Endothelial cell of umbilical vein (primary cell): ENCODE measurements at regions not wholly inside any gene's neighbourhood (a gene's known extent, or its start where the extent isn't known, plus 50 kb on each side); places are given as distances from the start of the nearest gene placed in this dataset.

Experiments used
- BruUV-seq: library from RNA; stranded (reverse); fragments of 400-500 nt; replicated peaks from 2 replicates; lab custom pipeline; 2021; lab: Mats Ljungman, UMichigan
- CTCF ChIA-PET: fragments of 300-600, 350-600 bp; sonication (Branson Sonifier 250); formaldehyde crosslinking; loops from one replicate; lab custom pipeline; 2021; ENCODE audit warnings: antibody characterized with exemption, inconsistent platforms; lab: Charles Lee
- POLR2A ChIA-PET: fragments of 300-600, 350-600 bp; sonication (Branson Sonifier 250); formaldehyde crosslinking; loops from one replicate; lab custom pipeline; 2021; ENCODE audit warnings: antibody characterized with exemption, inconsistent platforms; lab: Charles Lee
- DNase-seq: peaks from one replicate; pipeline ENCODE4 v3.0.0-alpha.2; 2011; ENCODE audit warnings: low read depth, low spot score
- FAIRE-seq: peaks from 2 replicates; lab custom pipeline; 2011; peaks lifted over from hg19 to GRCh38; lab: Jason Lieb, UNC
- H2AFZ ChIP-seq: 2 replicates; pipeline ENCODE4 v1.6.0; 2012; ENCODE audit warnings: low read depth, low read length, control low read depth, inconsistent platforms
- H3K27ac ChIP-seq: 2 replicates; pipeline ENCODE4 v1.5.1; 2011; ENCODE audit warnings: low read depth, mild to moderate bottlenecking, control low read depth, low read length, moderate library complexity; ENCODE audit not compliant: insufficient read depth
- H3K27me3 ChIP-seq, 2 experiments: 2 replicates each; pipeline versions ENCODE4 v1.6.0 to v1.6.1; 2011; ENCODE audit warnings: low read length in 2 of 2, mixed read lengths in 1 of 2; ENCODE audit not compliant: control insufficient read depth in 2 of 2, insufficient read depth in 2 of 2
- H3K36me3 ChIP-seq, 2 experiments: 2 replicates in 1 of 2; 3 replicates in 1 of 2; pipeline ENCODE4 v1.5.1; 2011; ENCODE audit warnings: low read length in 2 of 2, mild to moderate bottlenecking in 1 of 2, moderate library complexity in 1 of 2; ENCODE audit not compliant: control insufficient read depth in 2 of 2, insufficient read depth in 2 of 2; ENCODE audit errors: extremely low read depth in 1 of 2
- H3K4me1 ChIP-seq: 3 replicates; pipeline ENCODE4 v1.5.1; 2011; ENCODE audit warnings: mild to moderate bottlenecking, low read length; ENCODE audit not compliant: control insufficient read depth, insufficient read depth; ENCODE audit errors: extremely low read depth
- H3K4me2 ChIP-seq: 2 replicates; pipeline ENCODE4 v1.6.1; 2011; ENCODE audit warnings: low read length, control low read depth, mixed read lengths; ENCODE audit not compliant: insufficient read depth
- H3K4me3 ChIP-seq, 3 experiments: fragments of 200-600 bp in 1 of 3; sonication (generic), shearing (Covaris generic) in 1 of 3; replicated peaks in 1 of 3; 2 replicates each; pipeline ENCODE4 v1.5.1; 2011 to 2016; ENCODE audit warnings: control low read depth in 3 of 3, low read length in 3 of 3, mild to moderate bottlenecking in 2 of 3, inconsistent platforms in 1 of 3, low read depth in 1 of 3, moderate library complexity in 1 of 3; ENCODE audit not compliant: insufficient read depth in 1 of 3
- H3K79me2 ChIP-seq: 2 replicates; pipeline ENCODE4 v1.6.0; 2012; ENCODE audit warnings: low read length, inconsistent platforms; ENCODE audit not compliant: control insufficient read depth, insufficient read depth
- H3K9ac ChIP-seq: replicated peaks from 2 replicates; pipeline ENCODE3; 2011; ENCODE audit warnings: low read length, control low read depth; ENCODE audit not compliant: insufficient read depth; ENCODE audit errors: extremely low read depth
- H3K9me1 ChIP-seq: replicated peaks from 3 replicates; pipeline ENCODE4 v1.6.0; 2011; ENCODE audit warnings: mild to moderate bottlenecking, low read length; ENCODE audit not compliant: control insufficient read depth, insufficient read depth; ENCODE audit errors: extremely low read depth
- H3K9me3 ChIP-seq: replicated peaks from 2 replicates; pipeline ENCODE4 v1.5.1; 2012; ENCODE audit warnings: low read length, inconsistent platforms; ENCODE audit not compliant: control insufficient read depth, insufficient read depth
- H4K20me1 ChIP-seq: replicated peaks from 2 replicates; pipeline ENCODE3; 2011; ENCODE audit warnings: mild to moderate bottlenecking, low read length; ENCODE audit not compliant: control insufficient read depth, insufficient read depth; ENCODE audit errors: extremely low read depth
- EZH2 ChIP-seq: IDR thresholded peaks from 2 replicates; pipeline ENCODE4 v1.6.1; 2012; ENCODE audit warnings: borderline replicate concordance, low read depth, mild to moderate bottlenecking, moderate library complexity, low read length, inconsistent platforms; ENCODE audit not compliant: severe bottlenecking
- FOS ChIP-seq: IDR thresholded peaks from 2 replicates; pipeline ENCODE4 v1.6.1; 2011; ENCODE audit warnings: mild to moderate bottlenecking, low read length, moderate library complexity, borderline replicate concordance; ENCODE audit not compliant: insufficient read depth
- GATA2 ChIP-seq: IDR thresholded peaks from 2 replicates; pipeline ENCODE4 v1.7.0; 2011; ENCODE audit warnings: low read depth, mild to moderate bottlenecking, moderate library complexity, mixed read lengths, low read length; ENCODE audit not compliant: insufficient read length, insufficient read depth
- POLR2AphosphoS5 ChIP-seq: IDR thresholded peaks from 2 replicates; pipeline ENCODE4 v1.6.1; 2012; ENCODE audit warnings: low read depth, mild to moderate bottlenecking, control low read depth, low read length, moderate library complexity; ENCODE audit not compliant: insufficient read depth
- dilution Hi-C: fragments of 300-500 bp; cut with MboI; formaldehyde crosslinking; loops from one replicate; pipeline ENCODE4 v1.15.0; 2019; ENCODE audit warnings: low sequenced_read_pairs; ENCODE audit not compliant: extremely low pct_ligation_motif_present
- intact Hi-C: fragments of 100-400 bp; cut with micrococcal nuclease; formaldehyde crosslinking; loops from one replicate; pipeline ENCODE4 v1.10.0; 2022
- TF ChIP-seq, protein P1 (sequence below): IDR thresholded peaks from 2 replicates; pipeline ENCODE4 v1.6.1; 2011; ENCODE audit not compliant: insufficient read depth, insufficient read length
- TF ChIP-seq, protein P2 (sequence below), 2 donors: IDR thresholded peaks; 1 replicate in 1 of 2; 2 replicates in 1 of 2; pipeline ENCODE4 v1.5.1; 2011; ENCODE audit warnings: low read length in 2 of 2, mild to moderate bottlenecking in 2 of 2, moderate library complexity in 2 of 2, control low read depth in 1 of 2, inconsistent platforms in 1 of 2, low read depth in 1 of 2; ENCODE audit not compliant: insufficient read depth in 1 of 2; ENCODE audit errors: extremely low read depth in 1 of 2

DNA sequence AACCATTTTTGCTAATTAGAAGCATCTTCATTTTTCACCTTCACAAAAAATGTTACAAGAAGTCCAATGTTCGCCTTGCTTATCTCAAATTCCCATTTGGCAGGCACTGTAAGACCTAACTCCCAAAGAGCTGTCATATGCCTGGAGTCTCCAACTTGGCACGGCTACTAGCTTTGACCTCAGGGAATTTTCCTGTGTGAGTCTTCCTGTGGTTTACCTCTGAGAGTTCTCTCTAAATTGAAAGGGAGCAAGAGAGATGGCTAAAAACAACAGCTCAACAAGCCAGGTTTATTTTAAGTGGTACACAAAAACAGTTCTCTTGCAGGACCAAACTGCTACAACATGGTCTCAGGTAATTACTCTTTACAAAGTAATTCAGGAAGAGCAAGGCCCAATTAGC is 756.0 kb upstream of the ADGRL2 start:
- H4K20me1 ChIP-seq = no peaks in the 10 kb centered on the region
- H3K4me2 ChIP-seq = no peak overlapping the region
- H3K36me3 ChIP-seq = no peaks in the 10 kb centered on the region
- no peak overlapping the region for H3K9ac ChIP-seq
- TF ChIP-seq GATA2 (no peak), FOS (no peak), EZH2 (no peak), POLR2AphosphoS5 (no peak)
- TF ChIP-seq, protein P1, sequence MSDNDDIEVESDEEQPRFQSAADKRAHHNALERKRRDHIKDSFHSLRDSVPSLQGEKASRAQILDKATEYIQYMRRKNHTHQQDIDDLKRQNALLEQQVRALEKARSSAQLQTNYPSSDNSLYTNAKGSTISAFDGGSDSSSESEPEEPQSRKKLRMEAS = no peak
- TF ChIP-seq, protein P2, sequence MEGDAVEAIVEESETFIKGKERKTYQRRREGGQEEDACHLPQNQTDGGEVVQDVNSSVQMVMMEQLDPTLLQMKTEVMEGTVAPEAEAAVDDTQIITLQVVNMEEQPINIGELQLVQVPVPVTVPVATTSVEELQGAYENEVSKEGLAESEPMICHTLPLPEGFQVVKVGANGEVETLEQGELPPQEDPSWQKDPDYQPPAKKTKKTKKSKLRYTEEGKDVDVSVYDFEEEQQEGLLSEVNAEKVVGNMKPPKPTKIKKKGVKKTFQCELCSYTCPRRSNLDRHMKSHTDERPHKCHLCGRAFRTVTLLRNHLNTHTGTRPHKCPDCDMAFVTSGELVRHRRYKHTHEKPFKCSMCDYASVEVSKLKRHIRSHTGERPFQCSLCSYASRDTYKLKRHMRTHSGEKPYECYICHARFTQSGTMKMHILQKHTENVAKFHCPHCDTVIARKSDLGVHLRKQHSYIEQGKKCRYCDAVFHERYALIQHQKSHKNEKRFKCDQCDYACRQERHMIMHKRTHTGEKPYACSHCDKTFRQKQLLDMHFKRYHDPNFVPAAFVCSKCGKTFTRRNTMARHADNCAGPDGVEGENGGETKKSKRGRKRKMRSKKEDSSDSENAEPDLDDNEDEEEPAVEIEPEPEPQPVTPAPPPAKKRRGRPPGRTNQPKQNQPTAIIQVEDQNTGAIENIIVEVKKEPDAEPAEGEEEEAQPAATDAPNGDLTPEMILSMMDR (IDR thresholded peaks at IDR 0.05; ENCODE audit: extremely low read depth in 1 of 2, insufficient read depth in 1 of 2, low read depth in 1 of 2, low read length in 2 of 2) = no peak
- no peaks in the 10 kb centered on the region for H3K27me3 ChIP-seq
- ChIA-PET CTCF (interaction anchor here (0.9 to 2.2 kb wide), 2 partner anchors 10 to 12 kb away, joined by 3 to 8 read pairs; no protein-coding TSS in a partner anchor), POLR2A (interaction anchor here (0.7 kb wide), 1 partner anchor 238 kb away, joined by 3 read pairs; no protein-coding TSS in a partner anchor)
- no peak overlapping the region for H3K4me3 ChIP-seq
- no peak for DNase-seq
- no peaks in the 10 kb centered on the region for H3K9me3 ChIP-seq
- H3K27ac ChIP-seq = no peak overlapping the region
- intact Hi-C loops = no loop called here
- no TSS peak for BruUV-seq
- H2AFZ ChIP-seq = no peak overlapping the region
- H3K79me2 ChIP-seq = no peaks in the 10 kb centered on the region
- FAIRE-seq = no peak
- H3K4me1 ChIP-seq = no peaks in the 10 kb centered on the region
- H3K9me1 ChIP-seq = no peaks in the 10 kb centered on the region
- dilution Hi-C loops = no loop called here
